GM18508 (cell line): ENCODE measurements at regions not wholly inside any gene's neighbourhood (a gene's known extent, or its start where the extent isn't known, plus 50 kb on each side); places are given as distances from the start of the nearest gene placed in this dataset.
"Not testable (repeated sequence)": the region's sequence is repeated elsewhere in the genome, so short reads cannot be mapped to it uniquely, and the experiment has no call there.

Experiments used
- ATAC-seq: cut with Tn5 transposase; IDR thresholded peaks from one replicate; pipeline ENCODE4 v1.9.1; 2021; ENCODE audit warnings: moderate number of reproducible peaks; ENCODE audit not compliant: insufficient read depth, unreplicated experiment

DNA sequence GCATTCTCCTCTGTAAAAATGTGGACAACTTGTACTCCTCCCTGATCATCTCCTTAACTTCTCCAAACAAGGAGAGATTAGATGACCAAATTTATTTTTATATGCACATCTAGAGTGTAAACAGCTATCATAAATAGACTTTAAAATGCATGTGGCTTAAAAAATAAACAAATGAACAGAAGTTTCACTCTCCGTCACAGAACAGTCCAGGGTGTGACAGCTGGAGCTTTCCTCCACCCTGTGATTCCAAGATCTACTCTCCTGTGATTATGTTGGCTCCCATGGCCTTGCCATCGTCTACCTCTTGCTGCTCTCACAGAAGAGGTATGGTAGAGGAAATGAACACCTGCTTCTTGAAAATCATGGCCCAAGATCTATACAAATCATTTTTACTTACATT, 560.2 kb downstream of the TOX3 start:
- no peak for ATAC-seq

- no peak for ATAC-seq
Measured at GRCh38 chr16:51986301-51986700, 560.6 kb downstream of the TOX3 start.

- no peak for ATAC-seq
Measured at GRCh38 chr16:51985126-51985525, 561.8 kb downstream of the TOX3 start.

DNA sequence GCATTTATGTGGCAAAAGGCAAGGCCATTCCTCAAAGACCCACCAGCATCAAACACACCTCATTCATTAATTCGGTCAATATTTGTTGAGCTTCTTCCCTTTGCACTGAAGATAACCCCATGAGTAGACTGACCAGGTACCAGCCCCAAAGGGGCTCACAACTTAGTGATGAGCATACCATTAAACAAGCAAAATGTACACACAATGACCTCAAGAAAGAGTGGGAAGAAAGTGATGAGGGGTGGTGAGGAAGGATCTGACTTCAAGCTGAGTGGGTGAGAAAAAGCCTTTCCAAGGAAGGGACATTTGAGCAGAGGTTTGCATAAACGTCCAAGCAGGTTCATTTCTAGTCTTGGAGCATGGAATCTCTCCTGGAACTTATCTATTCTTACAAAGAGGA, 562.5 kb downstream of the TOX3 start:
- ATAC-seq, result no peak

DNA sequence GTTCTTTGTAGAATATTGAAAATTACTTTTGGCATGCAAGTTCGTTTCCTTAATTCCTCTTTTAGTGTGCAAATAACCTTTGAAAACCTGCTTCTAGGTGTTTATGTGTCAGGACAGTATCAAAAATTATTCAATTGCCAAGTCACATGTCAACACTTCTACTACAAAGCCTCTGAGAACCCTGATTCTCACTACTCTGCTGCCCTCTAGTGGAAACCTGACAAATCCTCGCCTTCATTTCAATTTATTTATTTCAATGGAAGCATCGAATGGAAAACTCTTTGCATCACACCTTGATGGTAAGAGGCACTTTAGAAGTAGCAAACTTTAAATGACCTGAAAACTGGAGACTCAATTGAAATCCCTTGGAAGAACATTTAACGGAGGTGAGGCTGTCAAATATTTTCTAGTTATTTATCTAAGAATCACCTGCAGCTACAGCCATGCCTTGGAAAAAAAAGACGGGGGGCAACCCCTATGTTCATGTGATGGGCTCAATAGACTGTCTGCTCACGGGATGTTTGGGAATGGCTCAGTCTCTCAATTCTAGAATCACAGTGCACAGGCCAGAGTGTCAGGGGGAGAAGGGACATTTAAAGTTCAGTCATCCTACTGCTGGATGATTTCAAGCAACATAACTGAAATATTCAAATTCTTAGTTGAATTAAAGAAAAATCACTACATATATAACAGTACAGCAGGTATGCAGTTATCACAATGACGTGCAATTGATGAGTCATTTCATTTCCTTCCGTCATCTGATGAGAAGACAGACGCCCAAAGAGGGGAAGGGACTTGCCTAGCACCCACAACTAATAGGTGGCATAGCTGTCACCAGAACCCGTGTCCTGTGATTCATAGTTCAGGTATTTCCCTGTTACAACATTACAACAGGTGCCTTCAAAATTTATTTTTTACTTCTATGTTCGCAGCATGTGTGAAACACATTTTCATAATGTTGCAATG, 563.9 kb downstream of the TOX3 start:
- ATAC-seq, result no peak

- ATAC-seq, result no peak
Measured at GRCh38 chr16:51981725-51982124, 565.2 kb downstream of the TOX3 start.

DNA sequence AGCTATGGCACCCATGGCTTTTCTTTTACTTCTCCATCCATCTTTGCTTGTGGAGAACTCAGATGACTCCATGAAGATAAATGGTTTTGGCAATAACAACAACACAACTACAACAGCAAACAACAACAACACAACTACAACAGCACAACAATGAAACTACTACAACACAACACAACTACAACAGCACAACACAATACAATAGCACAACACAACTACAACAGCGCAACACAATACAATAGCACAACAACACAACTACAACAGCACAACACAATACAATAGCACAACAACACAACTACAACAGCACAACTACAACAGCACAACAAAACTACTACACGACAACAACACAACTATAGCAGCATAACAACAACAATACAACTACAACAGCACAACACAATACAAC, 569.4 kb downstream of the TOX3 start:
- ATAC-seq, result not testable (repeated sequence)

GRCh38 chr16:51971184-51971583, 575.8 kb downstream of the TOX3 start:
- ATAC-seq, result no peak

GRCh38 chr16:51968749-51969148, 578.2 kb downstream of the TOX3 start:
- ATAC-seq, result no peak

DNA sequence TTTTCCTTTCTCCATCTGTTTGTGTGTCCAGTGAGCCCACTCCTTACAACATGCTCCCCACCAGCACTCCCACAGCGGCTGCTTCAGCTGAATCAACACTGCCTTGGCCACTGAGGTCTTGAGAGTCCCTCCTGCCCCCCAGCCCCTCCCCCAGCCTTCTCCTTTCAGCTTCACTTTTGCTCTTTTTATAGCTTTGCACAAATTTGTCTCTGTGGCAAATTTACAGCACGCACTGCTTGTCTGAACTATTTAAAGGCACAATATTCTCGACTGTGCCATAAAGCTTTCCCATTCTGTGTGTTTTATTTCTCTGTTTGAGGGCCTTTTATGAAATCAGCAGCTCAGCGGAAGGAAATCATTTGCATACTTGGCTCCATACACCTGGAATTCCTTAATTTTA, 579.3 kb downstream of the TOX3 start:
- ATAC-seq, result no peak

- ATAC-seq, result no peak
Measured at GRCh38 chr16:51960931-51961330, 586.0 kb downstream of the TOX3 start.

- no peak for ATAC-seq
Measured at GRCh38 chr16:51953286-51953985, 593.5 kb downstream of the TOX3 start.

GRCh38 chr16:51952500-51952899, 594.4 kb downstream of the TOX3 start:
- ATAC-seq, result no peak

- ATAC-seq, result no peak
Measured at GRCh38 chr16:51951668-51952298, 595.2 kb downstream of the TOX3 start.

GRCh38 chr16:51950118-51950780, 596.7 kb downstream of the TOX3 start:
- ATAC-seq, result no peak

- ATAC-seq, result no peak
Measured at GRCh38 chr16:51949282-51949681, 597.7 kb downstream of the TOX3 start.

GRCh38 chr16:51941412-51941811, 605.5 kb downstream of the TOX3 start:
- ATAC-seq, result no peak

DNA sequence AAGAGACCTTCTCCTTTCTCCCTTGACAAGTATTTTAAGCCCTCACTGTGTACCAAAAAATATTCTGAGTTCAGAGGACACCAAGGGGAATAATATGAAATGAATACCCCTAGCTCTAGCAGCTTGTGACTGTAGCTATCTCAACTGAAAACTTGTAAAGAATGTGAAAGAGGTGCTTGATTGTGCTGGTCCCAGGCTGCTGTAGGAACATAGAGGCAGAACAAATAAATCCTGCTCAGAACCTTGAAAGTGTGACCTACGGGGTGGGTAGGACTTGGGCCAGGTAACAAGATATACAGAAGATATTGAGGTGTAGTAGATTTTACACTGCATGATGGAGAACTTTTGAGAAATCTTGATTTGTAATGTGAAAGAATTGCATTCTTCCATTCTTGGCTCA, 606.8 kb downstream of the TOX3 start:
- ATAC-seq, result no peak

- ATAC-seq, result no peak
Measured at GRCh38 chr16:51939378-51939871, 607.5 kb downstream of the TOX3 start.

DNA sequence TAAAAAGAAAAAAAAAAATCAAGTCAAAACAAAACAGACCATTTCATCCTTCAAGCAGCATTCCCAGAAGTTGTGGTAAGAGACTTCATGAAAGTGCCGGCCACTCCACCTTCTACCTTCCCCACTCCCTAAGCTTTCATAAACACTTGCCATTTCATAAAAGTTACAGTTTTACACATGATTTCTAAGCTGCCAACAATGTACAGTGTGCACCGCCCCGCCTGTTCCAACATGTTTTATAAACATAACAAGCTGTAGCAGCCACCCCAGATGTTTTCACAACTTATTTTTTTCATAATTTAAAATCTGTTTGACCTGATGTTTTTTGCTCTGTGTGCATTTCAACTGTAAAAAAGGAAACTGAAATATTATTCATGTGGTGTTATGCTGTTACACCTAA, 608.1 kb downstream of the TOX3 start:
- no peak for ATAC-seq
